Stimulated activated CD4-positive, alpha-beta T cell treated with anti-CD3 and anti-CD28 coated beads, TNF-alpha, amount 100 ng/mL, for 1 hour (primary cell): ENCODE measurements at regions not wholly inside any gene's neighbourhood (a gene's known extent, or its start where the extent isn't known, plus 50 kb on each side); places are given as distances from the start of the nearest gene placed in this dataset.

Source experiments
- DNase-seq, 3 donors: peaks; one replicate each; pipeline ENCODE4 v3.0.0-alpha.2; 2020; ENCODE audit warnings: low read depth in 3 of 3, low spot score in 1 of 3

GRCh38 chr14:22081337-22081736 lies 407.7 kb upstream of the OR4E1 start:
- no peak for DNase-seq

- DNase-seq: no peak
These were observed 406.1 kb upstream of the OR4E1 start for GRCh38 chr14:22079766-22080165.

GRCh38 chr14:22073801-22074200 lies 400.2 kb upstream of the OR4E1 start:
- no peak for DNase-seq

- DNase-seq: no peak
These were observed 397.4 kb upstream of the OR4E1 start for GRCh38 chr14:22071006-22071405.

- peak in 1 of 3 donors; percentile 13 for DNase-seq
These were observed 396.7 kb upstream of the OR4E1 start for GRCh38 chr14:22070119-22070982.

GRCh38 chr14:22065347-22065746 lies 391.7 kb upstream of the OR4E1 start:
- DNase-seq: no peak

GRCh38 chr14:22059201-22059600 lies 385.6 kb upstream of the OR4E1 start:
- no peak for DNase-seq

GRCh38 chr14:22052795-22053194 lies 379.2 kb upstream of the OR4E1 start:
- DNase-seq: no peak

GRCh38 chr14:22047115-22047514 lies 373.5 kb upstream of the OR4E1 start:
- no peak for DNase-seq

GRCh38 chr14:22046063-22046462 lies 372.4 kb upstream of the OR4E1 start:
- DNase-seq: no peak

- no peak for DNase-seq
These were observed 370.6 kb upstream of the OR4E1 start for GRCh38 chr14:22044193-22044592.

- no peak for DNase-seq
These were observed 367.1 kb upstream of the OR4E1 start for GRCh38 chr14:22040781-22041125.

- DNase-seq: peak in 2 of 3 donors; percentile 5 to 18
These were observed 366.5 kb upstream of the OR4E1 start for GRCh38 chr14:22039938-22040780.

- no peak for DNase-seq
These were observed 363.1 kb upstream of the OR4E1 start for GRCh38 chr14:22036541-22037239.

GRCh38 chr14:22026527-22026926 lies 352.9 kb upstream of the OR4E1 start:
- DNase-seq: no peak

GRCh38 chr14:22025879-22026278 lies 352.3 kb upstream of the OR4E1 start:
- no peak for DNase-seq

- no peak for DNase-seq
These were observed 350.5 kb upstream of the OR4E1 start for GRCh38 chr14:22024137-22024536.

GRCh38 chr14:22018890-22019289 lies 345.3 kb upstream of the OR4E1 start:
- no peak for DNase-seq

- no peak for DNase-seq
These were observed 338.8 kb upstream of the OR4E1 start for GRCh38 chr14:22012452-22012851.

GRCh38 chr14:22011253-22011642 lies 337.6 kb upstream of the OR4E1 start:
- DNase-seq: no peak

- no peak for DNase-seq
These were observed 337.1 kb upstream of the OR4E1 start for GRCh38 chr14:22010545-22011252.
